ENCODE measurements at regions not wholly inside any gene's neighbourhood (a gene's known extent, or its start where the extent isn't known, plus 50 kb on each side); places are given as distances from the start of the nearest gene placed in this dataset.
"Not testable (repeated sequence)": the region's sequence is repeated elsewhere in the genome, so short reads cannot be mapped to it uniquely, and the experiment has no call there.

DNA sequence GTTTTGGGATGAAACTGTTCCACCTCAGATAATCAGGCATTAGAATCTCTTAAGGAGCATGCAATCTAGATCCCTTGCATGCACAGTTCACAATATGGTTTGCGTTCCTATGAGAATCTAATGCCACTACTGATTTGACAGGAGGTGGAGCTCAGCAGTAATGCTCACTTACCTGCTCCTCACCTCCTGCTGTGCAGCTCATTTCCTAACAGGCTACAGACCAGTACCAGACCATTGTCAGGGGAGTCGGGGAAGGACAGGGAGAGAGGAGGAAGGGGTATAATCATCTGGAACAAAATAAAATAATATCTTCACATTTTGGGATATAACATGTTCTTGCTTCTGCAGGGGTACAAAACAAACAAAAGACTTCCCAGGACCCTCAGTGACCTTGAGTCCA is 532.0 kb upstream of the FSHR start:
- DNase-seq (ENCODE audit: low read depth in 2 of 2): no peak

DNA sequence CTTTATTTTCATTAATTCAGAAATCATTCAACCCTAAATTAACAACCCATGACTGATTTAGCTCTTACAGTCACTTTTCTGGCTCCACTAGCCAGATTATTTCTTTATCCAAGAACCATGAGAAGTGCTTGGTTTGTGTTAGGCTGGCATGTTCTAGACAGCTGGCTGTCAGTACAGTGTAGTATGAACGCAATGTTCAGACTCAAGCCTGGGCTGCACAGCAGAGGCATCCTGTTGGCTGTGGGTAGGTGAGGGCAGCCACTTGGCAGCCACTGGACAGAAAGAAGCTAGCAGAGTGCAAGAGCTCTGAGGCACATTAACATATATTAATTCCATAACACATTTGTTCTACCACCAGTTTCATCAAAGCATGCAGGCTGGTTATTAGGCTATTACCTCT is 522.9 kb upstream of the FSHR start:
- DNase-seq (ENCODE audit: low read depth in 2 of 2): no peak

DNA sequence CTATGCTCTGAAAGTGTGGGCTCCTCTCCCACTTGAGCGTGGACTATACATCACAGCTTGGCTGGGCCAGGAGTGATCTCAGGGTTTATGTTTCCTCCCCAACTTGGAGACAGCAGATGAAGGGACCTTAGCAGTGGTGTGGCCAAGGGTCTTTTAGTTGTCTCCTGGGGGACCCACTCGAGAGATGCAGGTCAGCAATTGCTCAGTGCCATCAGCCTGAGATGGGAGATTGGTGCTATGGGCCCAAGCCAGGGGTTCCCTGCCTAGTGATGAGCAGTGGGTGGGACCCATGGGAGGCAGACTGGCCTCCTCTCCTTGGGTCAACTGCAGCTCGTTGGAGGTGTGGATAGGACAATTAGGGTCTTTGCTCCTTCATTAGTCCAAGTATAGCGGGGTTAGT is 510.5 kb upstream of the FSHR start:
- no peak for DNase-seq (ENCODE audit: low read depth in 2 of 2)

DNA sequence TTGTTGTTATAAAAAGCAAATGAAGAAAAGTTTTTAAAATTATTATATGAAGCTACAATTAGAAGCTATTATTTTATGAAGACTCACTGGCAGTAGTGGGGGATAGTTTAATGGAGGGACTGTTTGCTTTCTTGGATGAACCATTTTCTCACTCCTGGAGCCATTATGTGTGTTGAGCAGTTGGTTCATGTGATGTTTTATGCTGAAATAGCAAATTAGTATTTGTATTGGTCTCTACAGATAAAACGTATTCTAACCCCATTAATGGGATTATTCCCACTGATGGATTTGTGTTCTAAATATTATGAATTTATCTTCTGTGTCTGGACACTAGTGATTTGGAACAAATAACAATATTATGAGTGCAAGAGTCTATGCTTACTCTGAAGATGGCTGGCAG is 507.5 kb upstream of the FSHR start:
- no peak for DNase-seq (ENCODE audit: low read depth in 2 of 2)

DNA sequence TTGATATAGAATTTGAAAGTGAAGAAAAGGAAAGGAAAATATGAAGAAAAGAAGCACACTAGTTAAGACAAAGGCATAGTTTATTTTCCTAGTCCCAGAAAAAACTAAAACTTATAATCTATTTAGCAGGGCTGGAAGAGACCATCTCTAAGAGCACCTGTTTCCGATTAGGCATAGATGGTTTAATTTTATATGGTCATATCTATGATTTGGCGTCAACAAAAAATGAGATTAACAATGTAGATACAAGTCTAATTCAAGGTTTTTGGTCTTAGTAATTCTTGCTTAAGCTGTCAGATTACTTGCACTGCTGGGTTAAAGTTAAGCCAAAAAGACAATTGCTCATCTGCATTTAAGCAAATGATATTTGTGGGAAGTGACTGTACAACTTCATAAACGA is 502.5 kb upstream of the FSHR start:
- DNase-seq (ENCODE audit: low read depth in 2 of 2): no peak

DNA sequence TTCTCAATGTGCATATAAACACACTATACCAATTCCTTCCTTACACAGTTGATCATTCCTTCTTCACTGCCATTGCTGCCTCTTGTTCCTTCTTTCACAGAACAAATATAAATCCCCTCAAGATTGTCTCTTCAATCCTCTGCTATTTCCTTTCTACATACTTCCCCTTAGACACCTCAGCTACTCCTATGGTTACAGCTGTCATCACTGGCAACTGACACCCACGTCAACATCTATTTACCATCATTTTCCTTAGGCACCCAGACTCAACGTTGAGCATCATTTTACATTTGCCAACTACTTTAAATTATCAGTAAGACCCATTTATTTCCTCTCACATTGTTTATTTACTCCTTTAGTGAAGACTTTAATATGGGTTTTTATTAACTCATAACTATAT is 488.8 kb upstream of the FSHR start:
- no peak for DNase-seq (ENCODE audit: low read depth in 2 of 2)

DNA sequence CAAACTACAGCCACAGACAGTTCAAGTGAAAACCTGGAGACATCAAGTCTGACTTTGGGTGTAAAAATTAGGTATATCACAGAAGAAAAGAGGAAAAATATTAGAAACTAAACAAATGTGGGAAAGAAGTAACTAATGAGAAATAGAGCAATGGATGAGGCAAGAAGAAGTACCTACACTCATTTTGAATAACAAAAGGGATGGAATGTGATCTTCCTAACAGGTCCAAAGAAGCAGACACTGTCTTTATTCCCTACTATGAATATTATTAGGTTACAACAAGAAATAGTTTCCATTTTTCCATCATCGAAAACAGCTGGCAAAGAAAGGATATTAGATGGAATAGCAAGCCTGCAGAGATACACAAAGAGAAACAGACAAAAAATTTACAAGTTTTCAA is 486.3 kb upstream of the FSHR start:
- DNase-seq (ENCODE audit: low read depth in 2 of 2): no peak

DNA sequence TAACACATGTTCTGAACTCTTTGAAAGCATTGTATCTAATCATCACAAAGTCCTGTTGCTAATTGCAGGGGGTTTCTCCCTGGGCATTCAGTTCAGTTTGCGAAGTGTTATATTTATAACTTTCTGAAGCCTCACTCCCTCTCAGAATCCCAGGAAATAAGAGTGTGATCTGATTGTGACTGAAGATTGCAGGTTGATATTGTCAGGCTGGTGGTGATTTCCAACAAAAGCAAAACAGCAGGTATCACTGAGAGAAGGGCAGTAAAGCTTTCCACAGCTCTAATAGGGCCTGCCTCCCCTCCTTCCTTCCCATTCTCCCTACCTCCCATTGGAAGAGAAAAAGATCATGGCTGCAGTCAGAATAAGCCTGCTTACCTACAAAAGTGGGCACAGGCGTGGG is 466.7 kb upstream of the FSHR start:
- DNase-seq (ENCODE audit: low read depth in 2 of 2): no peak

DNA sequence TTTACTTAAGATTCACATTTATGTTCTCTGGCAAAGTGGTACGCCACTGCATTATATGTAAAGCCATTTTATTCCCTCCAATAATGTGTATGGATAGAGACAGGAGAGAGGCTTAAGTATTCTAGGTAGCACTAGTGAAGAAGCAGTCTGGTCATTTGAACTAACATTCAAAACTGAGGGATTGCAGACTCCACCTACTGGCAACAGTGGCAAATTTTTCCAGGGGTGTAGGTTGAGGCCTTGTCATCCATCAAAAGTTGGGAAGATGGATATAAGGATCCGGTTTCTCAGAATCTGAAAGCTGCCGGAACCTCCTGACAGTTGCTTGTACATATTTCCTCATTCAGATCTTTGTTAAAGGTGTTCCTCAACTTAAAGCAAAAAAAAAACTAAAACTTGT is 465.5 kb upstream of the FSHR start:
- DNase-seq (ENCODE audit: low read depth in 2 of 2): no peak

DNA sequence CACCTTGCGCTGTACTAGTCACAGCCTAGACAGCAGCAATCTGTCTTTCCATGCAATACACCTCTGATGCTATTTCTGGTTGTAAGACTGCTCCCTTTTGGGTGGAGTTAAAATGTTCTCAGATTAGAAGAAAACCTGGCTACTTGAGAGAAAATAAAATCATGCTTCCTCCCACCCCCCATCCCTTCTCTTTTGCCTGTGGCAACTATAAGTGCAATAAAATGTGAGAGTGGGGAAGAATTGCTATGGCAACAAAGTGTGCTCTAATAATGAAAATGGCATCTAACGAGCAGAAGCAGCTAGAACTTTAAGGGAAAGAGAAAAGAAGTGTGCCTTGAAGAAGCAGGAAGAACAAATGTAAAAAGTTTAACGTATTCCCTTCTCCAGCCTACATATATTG is 464.2 kb upstream of the FSHR start:
- no peak for DNase-seq (ENCODE audit: low read depth in 2 of 2)

DNA sequence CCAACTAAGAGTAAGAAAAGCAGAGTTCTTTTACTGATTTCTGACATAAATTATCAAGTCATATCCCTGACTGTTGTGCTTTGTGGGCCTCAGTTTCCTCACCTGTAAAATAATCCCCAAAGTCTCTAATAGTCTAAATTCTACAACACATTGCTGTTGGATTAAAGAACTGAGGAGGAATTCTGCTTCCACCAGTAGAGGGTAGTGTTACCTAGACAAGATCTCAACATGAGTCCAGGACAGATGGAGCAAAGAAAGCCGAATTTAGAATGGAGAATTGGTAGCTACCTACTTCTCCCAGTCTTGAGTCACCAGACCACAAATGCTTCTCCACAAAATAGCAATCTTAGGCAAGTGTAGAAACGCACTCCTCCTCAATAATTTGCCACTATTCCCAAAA is 462.5 kb upstream of the FSHR start:
- DNase-seq (ENCODE audit: low read depth in 2 of 2): peak in 1 of 2 experiments; percentile 7

DNA sequence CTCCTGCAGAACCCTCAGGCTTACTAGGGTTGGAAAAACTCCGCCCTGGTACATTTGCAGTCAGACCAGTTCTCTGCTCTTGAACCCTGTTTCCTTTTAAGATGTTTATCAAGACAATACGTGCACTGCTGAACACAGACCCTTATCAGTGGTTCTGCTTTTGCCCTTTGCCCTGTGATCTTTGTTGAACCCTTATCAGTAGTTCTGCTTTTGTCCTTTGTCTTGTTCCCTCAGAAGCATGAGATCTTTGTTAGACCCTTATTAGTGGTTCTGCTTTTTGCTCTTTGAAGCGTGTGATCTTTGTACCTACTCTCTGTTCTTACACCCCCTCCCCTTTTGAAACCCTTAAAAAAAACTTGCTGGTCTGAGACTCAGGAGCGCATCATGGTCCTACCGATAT is 457.5 kb upstream of the FSHR start:
- not testable (repeated sequence) for DNase-seq (ENCODE audit: low read depth in 2 of 2)

DNA sequence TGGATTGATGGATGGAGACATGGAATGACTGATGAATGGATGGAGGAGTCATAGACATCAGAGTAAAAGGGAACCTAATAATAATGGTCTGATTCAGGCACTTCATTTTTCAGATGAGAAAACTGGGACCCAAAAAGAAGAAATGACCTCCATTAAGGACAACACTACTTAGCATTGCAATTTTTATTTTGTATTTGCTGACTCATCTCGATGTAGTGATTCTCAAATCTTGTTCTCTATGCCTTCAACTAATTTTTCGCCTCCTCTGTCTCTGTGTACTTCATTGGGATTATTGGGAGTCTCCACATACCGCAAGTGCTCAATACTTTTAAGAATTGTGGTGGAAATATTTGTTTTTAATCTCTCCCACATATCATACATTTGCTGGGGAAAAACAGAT is 446.2 kb upstream of the FSHR start:
- no peak for DNase-seq (ENCODE audit: low read depth in 2 of 2)

DNA sequence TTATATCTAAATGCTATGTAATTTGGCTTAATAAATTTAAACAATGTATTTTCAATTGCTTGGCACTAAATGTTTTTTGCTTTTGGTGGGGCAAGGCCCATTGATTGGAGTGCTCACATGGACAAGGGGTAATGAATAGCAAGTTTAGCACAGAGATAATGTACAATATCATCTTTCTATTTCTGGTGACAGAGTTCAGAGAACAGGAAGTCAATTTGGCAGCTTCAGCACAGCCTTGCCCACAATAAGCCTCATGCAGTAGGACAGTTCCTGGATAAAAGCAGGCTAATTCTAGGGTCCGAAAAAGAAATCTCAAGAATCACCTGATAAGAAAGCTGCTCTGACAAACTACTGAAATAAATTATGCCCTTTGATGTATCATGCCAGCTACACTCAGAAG is 443.9 kb upstream of the FSHR start:
- no peak for DNase-seq (ENCODE audit: low read depth in 2 of 2)

DNA sequence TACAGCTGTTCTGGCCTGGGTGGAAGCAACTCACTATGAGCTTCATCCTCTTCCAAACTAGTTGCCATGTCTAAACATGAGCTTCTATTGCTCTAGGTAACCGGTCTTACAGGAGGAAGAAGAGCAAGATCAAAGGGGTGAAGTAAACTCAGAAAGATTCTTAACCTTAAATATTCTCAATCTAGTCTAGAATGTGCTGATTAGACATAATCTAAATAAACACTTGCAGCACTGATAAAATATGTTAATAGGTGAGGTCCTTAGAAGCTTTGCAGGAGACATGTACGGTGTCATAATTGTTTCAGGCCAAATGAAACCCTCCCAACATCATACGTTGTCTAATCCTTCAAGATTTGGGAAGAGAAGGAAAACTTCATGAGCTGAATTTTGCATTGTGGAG is 431.6 kb upstream of the FSHR start:
- DNase-seq (ENCODE audit: low read depth in 2 of 2): no peak

DNA sequence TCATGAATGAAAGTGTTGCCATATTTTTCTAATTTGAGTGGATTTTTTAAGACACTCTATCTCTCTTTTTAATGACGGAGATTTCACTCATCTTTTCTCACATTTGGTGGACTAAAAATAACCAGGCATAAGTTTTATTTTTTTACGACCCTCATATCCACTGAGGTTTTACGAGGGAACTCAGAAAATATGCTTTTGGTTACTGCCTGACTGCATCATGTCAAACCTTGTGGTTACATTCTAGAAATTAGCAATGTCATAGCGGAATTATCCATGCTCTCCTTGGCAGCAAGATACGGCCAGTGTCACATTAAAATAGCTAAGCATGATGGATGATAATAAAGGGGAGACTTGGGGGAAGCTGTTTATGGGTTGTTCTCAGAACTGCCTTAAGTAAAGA is 428.6 kb upstream of the FSHR start:
- DNase-seq (ENCODE audit: low read depth in 2 of 2): peak; percentile 82 to 84

DNA sequence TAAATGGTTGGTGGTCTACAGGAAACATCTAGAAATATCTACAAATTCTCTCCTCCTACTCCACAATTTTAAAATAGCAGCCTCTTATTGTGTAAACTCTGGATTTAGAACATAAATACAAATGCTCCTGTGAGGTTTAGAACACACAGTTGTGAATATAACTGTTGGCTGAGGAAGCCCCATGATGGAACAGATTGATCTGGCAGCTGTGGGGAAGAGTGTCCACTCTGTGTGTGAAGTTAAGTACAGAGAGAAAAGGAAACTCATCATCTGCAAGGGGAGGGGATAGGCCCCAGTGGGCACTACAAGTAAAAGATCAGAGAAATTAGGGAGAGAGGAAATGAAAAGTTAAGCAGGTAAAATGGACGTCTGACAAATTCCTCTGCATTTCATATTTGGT is 422.7 kb upstream of the FSHR start:
- DNase-seq (ENCODE audit: low read depth in 2 of 2): no peak

DNA sequence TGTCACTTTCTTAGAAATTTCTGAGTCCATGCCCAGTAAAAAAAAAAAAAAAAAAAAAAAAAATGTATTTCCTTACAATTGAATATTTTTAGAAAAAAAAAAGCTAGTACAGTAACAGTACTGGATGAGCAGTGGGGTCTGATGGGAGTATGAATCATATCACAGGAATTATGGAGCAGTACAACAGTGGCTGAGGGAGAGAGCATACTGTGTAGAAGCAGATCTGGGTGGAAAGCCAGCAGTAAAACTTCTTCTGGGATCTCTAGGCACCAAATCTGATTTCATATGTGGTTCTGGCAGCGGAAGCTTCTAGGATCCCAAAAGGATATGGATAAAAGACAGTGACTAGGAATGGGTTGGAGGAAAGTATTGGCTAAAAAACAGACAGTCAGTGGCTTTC is 414.9 kb upstream of the FSHR start:
- peak; percentile 25 to 29 for DNase-seq (ENCODE audit: low read depth in 2 of 2)

DNA sequence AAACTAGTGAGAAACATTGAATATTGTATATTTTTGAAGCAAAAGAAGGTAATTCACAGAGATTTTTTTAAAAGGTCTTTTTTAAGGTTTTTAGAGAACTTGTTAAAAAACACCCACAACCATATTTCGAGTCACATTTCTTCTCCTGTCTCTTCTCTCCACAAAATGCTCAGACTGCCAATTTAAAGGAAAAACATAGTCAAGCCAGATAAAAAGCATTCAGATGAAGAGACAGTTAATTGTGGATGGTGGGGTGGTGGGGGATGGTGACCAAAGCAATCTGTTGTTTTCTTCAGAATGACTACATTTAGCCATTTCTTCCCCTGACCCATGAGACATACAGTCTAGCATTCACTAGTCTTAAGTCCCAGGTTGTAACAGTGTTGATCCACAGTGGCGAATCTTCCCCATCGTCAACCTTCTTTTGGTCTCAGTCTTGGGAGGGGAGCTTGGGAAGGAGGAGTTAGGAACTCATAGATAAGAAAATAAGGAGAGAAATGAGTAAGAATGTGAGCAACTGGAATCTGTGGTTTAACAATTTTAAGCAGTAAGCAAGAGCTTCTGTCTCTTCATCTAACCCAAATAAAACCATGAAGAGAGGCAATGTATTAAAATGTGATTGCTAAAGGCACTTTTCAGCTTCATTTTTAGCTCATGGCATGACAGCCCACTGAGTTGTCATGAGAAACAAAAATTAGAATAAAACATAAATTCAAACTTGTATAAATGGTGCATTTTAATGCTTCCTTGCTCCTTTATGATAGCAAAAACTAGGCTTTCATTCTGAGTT is 413.7 kb upstream of the FSHR start:
- no peak for DNase-seq (ENCODE audit: low read depth in 2 of 2)

DNA sequence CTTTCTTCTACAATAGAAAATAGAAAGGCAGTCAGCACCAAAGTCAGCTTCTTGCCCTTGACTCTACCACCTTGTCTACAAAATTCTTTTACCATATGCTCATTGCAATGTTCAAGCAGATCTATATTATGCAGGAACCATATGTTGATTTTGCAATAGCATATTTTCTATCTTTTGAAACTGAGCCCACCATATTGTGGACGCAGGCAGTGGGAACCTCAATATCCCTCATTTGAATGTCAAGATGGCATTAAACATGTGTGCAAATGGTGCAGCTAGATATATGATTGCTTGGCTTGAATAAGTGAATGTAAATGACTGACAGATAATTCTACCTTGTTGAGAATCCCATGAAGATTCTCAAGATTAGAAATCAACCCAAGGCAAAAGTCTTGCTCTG is 412.7 kb upstream of the FSHR start:
- no peak for DNase-seq (ENCODE audit: low read depth in 2 of 2)

DNA sequence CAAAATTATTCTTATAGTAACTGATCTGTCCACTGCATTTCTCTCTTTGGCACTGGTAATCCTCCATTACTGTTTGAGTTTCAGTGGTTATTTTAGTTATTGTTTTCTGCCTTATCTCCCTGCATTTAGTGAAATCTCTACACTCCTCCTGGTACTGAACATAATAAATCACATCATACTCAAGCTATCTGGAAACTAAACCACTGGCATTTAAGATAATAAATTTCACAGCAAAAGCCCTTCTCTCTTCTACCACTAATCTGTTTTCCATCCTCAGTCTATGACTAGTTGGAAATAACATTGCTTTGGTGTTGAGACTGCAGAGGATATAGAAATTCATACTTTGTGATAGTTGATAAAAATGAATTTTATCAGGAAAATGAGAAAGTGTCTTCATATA is 399.3 kb upstream of the FSHR start:
- DNase-seq (ENCODE audit: low read depth in 2 of 2): no peak

DNA sequence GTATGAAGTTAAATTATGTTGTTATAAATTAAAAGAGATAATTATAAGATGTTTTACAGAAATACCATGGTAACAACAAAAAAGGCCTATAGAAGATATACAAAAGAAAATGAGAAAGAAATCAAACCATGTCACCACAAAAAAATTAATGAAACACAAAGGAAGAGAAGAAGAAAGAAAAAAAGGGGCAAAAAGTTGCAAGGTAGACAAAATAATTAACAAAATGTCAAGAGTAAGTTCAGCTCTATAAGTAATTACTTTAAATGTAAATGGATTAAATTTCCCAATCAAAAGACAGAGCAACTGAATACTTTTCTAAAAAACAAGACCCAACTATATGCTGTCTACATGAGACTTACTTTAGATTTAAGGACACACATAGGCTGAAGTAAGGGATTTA is 378.4 kb upstream of the FSHR start:
- DNase-seq (ENCODE audit: low read depth in 2 of 2): no peak

DNA sequence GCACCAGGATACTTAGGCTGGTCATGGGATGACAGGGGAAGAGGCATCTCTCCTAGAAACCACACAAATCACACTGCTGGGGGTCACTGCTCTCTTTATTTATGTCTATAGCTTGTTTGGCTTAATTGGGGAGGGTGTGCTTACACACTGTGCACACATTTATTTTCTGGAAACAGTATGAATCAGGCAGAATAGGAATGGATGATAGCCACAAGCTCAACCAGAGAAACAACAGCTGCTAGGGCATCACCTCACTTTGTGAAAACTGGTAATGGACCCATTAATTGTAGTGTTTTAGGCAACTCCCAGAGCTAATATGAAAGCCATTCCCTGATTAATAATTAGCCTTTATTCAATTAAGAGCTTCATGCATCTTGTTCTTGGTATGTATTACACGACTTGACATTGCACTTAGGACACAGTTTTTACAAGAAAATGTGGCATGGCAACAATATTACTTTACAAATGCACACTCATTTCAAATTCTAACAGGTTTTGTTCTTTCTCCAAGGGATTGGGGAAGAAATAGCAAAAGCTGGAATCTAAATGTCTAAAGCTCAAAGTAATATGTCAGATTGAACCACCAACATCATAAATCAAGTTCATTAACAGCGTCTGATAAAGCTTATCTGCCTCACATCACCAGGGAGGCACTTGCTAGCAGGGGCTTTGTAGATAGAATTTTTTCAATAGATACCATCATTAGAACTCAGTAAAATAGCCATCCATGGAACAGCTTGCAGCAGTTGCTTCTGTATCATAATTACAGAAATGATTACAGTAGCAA is 361.9 kb upstream of the FSHR start:
- no peak for DNase-seq (ENCODE audit: low read depth in 2 of 2)

DNA sequence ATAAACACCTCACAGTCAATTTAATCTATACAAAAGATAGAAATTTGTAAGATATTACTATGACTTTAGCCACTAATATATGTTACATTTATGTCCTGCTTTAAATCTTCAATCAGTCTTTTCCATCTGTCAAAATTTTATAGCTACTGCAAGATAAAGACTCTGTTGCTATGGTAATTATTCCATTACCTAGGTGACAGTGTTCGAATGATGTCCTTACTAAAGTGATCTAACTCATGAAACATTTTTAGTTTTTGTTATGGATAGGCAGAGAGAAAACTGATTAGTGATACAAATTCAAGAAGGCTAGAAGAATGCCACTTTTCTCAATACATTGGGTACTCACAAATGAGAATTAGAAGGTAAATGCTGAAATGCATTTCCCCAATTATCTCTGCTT is 359.9 kb upstream of the FSHR start:
- no peak for DNase-seq (ENCODE audit: low read depth in 2 of 2)
